ENCODE measurements at regions not wholly inside any gene's neighbourhood (a gene's known extent, or its start where the extent isn't known, plus 50 kb on each side); places are given as distances from the start of the nearest gene placed in this dataset.

DNA sequence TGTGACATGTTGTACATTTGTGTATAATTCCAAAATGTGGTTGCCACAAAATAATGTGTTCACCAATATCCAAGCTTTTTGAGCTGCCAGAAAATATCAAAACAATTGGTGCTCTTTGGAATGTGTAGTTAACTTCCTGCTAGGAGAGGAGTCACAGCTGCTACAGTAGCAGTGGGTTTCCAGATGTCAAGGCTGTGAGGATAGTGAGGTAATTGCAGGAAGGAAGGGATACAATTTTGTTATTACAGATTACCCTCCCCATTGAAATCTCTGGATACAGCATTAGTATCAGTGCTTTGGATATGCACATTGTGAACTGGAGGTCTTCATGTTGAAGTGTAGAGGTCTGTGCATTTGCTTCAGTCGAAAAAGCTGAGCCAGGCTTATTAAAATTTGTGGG is 253.2 kb downstream of the PTPRC start:
- TF ChIP-seq, protein P1, sequence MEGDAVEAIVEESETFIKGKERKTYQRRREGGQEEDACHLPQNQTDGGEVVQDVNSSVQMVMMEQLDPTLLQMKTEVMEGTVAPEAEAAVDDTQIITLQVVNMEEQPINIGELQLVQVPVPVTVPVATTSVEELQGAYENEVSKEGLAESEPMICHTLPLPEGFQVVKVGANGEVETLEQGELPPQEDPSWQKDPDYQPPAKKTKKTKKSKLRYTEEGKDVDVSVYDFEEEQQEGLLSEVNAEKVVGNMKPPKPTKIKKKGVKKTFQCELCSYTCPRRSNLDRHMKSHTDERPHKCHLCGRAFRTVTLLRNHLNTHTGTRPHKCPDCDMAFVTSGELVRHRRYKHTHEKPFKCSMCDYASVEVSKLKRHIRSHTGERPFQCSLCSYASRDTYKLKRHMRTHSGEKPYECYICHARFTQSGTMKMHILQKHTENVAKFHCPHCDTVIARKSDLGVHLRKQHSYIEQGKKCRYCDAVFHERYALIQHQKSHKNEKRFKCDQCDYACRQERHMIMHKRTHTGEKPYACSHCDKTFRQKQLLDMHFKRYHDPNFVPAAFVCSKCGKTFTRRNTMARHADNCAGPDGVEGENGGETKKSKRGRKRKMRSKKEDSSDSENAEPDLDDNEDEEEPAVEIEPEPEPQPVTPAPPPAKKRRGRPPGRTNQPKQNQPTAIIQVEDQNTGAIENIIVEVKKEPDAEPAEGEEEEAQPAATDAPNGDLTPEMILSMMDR (IDR thresholded peaks at IDR 0.05), result no peak
- TF ChIP-seq, protein P2, sequence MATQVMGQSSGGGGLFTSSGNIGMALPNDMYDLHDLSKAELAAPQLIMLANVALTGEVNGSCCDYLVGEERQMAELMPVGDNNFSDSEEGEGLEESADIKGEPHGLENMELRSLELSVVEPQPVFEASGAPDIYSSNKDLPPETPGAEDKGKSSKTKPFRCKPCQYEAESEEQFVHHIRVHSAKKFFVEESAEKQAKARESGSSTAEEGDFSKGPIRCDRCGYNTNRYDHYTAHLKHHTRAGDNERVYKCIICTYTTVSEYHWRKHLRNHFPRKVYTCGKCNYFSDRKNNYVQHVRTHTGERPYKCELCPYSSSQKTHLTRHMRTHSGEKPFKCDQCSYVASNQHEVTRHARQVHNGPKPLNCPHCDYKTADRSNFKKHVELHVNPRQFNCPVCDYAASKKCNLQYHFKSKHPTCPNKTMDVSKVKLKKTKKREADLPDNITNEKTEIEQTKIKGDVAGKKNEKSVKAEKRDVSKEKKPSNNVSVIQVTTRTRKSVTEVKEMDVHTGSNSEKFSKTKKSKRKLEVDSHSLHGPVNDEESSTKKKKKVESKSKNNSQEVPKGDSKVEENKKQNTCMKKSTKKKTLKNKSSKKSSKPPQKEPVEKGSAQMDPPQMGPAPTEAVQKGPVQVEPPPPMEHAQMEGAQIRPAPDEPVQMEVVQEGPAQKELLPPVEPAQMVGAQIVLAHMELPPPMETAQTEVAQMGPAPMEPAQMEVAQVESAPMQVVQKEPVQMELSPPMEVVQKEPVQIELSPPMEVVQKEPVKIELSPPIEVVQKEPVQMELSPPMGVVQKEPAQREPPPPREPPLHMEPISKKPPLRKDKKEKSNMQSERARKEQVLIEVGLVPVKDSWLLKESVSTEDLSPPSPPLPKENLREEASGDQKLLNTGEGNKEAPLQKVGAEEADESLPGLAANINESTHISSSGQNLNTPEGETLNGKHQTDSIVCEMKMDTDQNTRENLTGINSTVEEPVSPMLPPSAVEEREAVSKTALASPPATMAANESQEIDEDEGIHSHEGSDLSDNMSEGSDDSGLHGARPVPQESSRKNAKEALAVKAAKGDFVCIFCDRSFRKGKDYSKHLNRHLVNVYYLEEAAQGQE (IDR thresholded peaks at IDR 0.05; ENCODE audit: insufficient read depth in 1 of 2, low read depth in 2 of 2, low read length in 1 of 2), result no peak
- TF ChIP-seq POLR2AphosphoS5 (IDR thresholded peaks at IDR 0.05; ENCODE audit: low read depth, low read length), result no peak
- no peak for TF ChIP-seq SIN3A (IDR thresholded peaks at IDR 0.05; ENCODE audit: borderline replicate concordance, insufficient read depth, low read depth, low read length)
- no peak for TF ChIP-seq TCF7L2 (IDR thresholded peaks at IDR 0.05; ENCODE audit: low read depth, low read length)
